ENCODE measurements at regions not wholly inside any gene's neighbourhood (a gene's known extent, or its start where the extent isn't known, plus 50 kb on each side); places are given as distances from the start of the nearest gene placed in this dataset.
A peak's percentile ranks its signal among the peaks of the same experiment; 100 is the strongest.

- DNase-seq = no peak
Observed at GRCh38 chr3:9301091-9301490, 51.6 kb upstream of the SRGAP3 start.

- no peak for DNase-seq
Observed at GRCh38 chr3:9301798-9302197, 52.4 kb upstream of the SRGAP3 start.

- peak; percentile 65 for DNase-seq
Observed at GRCh38 chr3:9302425-9303181, 53.2 kb upstream of the SRGAP3 start.

GRCh38 chr3:9308298-9308990, 54.4 kb upstream of the THUMPD3 start:
- no peak for DNase-seq

- no peak for DNase-seq
Observed at GRCh38 chr3:9310043-9310442, 52.8 kb upstream of the THUMPD3 start.

GRCh38 chr3:9311228-9311627, 51.6 kb upstream of the THUMPD3 start:
- no peak for DNase-seq

All from hematopoietic multipotent progenitor cell treated with erythropoietin and hydrocortisone succinate and interleukin-3 and kit ligand, for 8 days (in vitro differentiated cells).